Activated CD8-positive, alpha-beta T cell treated with anti-CD3 and anti-CD28 coated beads for 36 hours (primary cell): ENCODE measurements at regions not wholly inside any gene's neighbourhood (a gene's known extent, or its start where the extent isn't known, plus 50 kb on each side); places are given as distances from the start of the nearest gene placed in this dataset.

Source experiments
- ATAC-seq: fragments of 200-7000 bp; cut with Tn5 transposase; one replicate; pipeline ENCODE4 v1.10.0; 2021; ENCODE audit warnings: mild to moderate bottlenecking, moderate library complexity
- CTCF ChIA-PET: fragments of 350-600 bp; sonication (Branson Sonifier 250); formaldehyde crosslinking; loops from one replicate; lab custom pipeline; 2021; ENCODE audit warnings: antibody characterized with exemption; lab: Charles Lee
- POLR2A ChIA-PET: fragments of 350-600 bp; sonication (Branson Sonifier 250); formaldehyde crosslinking; loops from one replicate; lab custom pipeline; 2021; ENCODE audit warnings: antibody characterized with exemption; lab: Charles Lee
- DNase-seq: peaks from one replicate; pipeline ENCODE4 v3.0.0-alpha.2; 2020
- H3K27ac Mint-ChIP-seq: one replicate; pipeline ENCODE4 v1.8.0; 2021; ENCODE audit warnings: mild to moderate bottlenecking, mixed read lengths
- H3K27me3 Mint-ChIP-seq: one replicate; pipeline ENCODE4 v1.8.0; 2021; ENCODE audit warnings: mixed read lengths
- H3K36me3 Mint-ChIP-seq: one replicate; pipeline ENCODE4 v1.8.0; 2021; ENCODE audit warnings: low read depth, mixed read lengths
- H3K4me1 Mint-ChIP-seq: one replicate; pipeline ENCODE4 v1.8.0; 2021; ENCODE audit warnings: low read depth, mixed read lengths
- H3K4me3 Mint-ChIP-seq: one replicate; pipeline ENCODE4 v1.8.0; 2021; ENCODE audit warnings: mild to moderate bottlenecking, moderate library complexity, mixed read lengths
- H3K9me3 Mint-ChIP-seq: one replicate; pipeline ENCODE4 v1.8.0; 2021; ENCODE audit warnings: mixed read lengths
- CTCF ChIP-seq: fragments of 200-600 bp; IDR thresholded peaks from one replicate; pipeline ENCODE4 v1.8.0; 2022; ENCODE audit warnings: antibody characterized with exemption, mild to moderate bottlenecking
- intact Hi-C: fragments of 100-400 bp; cut with micrococcal nuclease; formaldehyde crosslinking; loops from one replicate; pipeline ENCODE4 v1.10.0; 2022

GRCh38 chr13:82747291-82747690, 1135.0 kb downstream of the SLITRK1 start:
- H3K9me3 Mint-ChIP-seq, result peaks cover 2% of the 10 kb centered on the region
- intact Hi-C loops, result no loop called here
- H3K27me3 Mint-ChIP-seq, result no peaks in the 10 kb centered on the region
- ChIA-PET CTCF (no interaction called here), POLR2A (no interaction called here)
- no peak for TF ChIP-seq CTCF
- H3K36me3 Mint-ChIP-seq, result no peaks in the 10 kb centered on the region
- no peak overlapping the region for H3K27ac Mint-ChIP-seq
- H3K4me1 Mint-ChIP-seq, result no peaks in the 10 kb centered on the region
- H3K4me3 Mint-ChIP-seq, result no peak overlapping the region
- DNase-seq (no peak), ATAC-seq (no peak)

DNA sequence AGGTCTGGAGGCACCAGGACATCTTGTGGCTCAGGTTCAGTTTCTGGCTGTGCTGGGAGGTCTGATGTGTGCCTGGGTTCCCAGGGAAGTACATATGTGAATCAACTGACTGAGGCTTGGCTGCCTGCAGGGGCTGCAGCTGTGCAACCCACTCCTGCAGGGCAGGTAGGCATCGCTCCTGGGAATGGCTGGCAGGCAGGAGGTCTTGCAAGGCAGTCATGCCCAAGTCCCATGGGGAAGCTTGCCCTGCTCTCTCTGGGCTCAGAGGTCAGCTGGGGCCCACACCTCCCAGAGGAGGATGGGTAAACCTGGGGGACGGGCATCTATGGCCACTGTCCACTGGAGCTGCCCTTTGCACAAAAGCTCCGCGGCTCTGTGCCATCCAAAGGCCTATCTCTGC, 1141.8 kb downstream of the SLITRK1 start:
- CTCF ChIA-PET, result no interaction called here
- Mint-ChIP-seq H3K27me3 (no peaks in the 10 kb centered on the region), H3K36me3 (no peaks in the 10 kb centered on the region), H3K4me1 (no peaks in the 10 kb centered on the region), H3K4me3 (no peak overlapping the region), H3K27ac (no peak overlapping the region), H3K9me3 (peaks cover 16% of the 10 kb centered on the region)
- intact Hi-C loops, result no loop called here
- DNase-seq (no peak), ATAC-seq (no peak)
- POLR2A ChIA-PET, result no interaction called here
- no peak for TF ChIP-seq CTCF

DNA sequence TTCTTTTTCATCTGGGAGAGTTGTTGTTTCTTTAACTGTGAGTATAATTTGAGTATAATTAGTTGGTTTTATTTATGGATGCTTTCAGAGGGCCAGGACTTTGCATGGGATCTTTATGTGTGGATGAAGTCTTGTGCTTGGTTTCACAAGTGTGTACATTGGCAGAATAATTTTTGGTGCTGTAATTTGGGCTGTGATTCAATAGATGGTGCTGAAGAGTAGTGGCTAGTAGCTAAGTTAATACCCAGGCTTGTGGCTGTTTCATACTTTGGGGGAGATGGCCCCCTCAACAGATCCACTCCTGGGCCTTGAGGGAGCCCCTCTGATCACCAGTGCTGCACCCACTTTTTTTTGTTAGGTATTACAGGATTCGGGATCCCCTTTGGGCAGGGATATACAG, 1142.4 kb downstream of the SLITRK1 start:
- H3K4me3 Mint-ChIP-seq, result no peak overlapping the region
- POLR2A ChIA-PET, result no interaction called here
- intact Hi-C loops, result no loop called here
- H3K36me3 Mint-ChIP-seq, result no peaks in the 10 kb centered on the region
- H3K27me3 Mint-ChIP-seq, result no peaks in the 10 kb centered on the region
- TF ChIP-seq CTCF, result no peak
- ATAC-seq (no peak), DNase-seq (no peak)
- H3K27ac Mint-ChIP-seq, result no peak overlapping the region
- CTCF ChIA-PET, result no interaction called here
- no peaks in the 10 kb centered on the region for H3K4me1 Mint-ChIP-seq
- H3K9me3 Mint-ChIP-seq, result peaks cover 19% of the 10 kb centered on the region

DNA sequence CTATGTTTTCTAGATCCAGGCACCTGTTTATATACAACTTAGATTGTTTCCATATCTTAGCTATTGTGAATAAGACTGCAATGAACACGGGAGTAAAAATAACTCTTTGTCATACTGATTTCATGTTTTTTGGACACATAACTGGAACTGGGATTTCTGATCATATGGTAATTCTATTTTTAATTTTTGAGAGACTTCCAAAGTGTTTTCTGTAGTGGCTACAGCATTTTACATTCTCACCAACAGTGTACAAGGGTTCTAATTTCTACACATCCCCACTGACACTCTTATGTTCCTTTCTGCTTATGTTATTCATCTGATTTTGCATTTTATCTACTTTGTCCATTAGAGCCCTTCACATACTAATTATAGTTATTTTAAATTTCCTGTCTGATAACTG, 1152.9 kb downstream of the SLITRK1 start:
- no peaks in the 10 kb centered on the region for H3K36me3 Mint-ChIP-seq
- H3K27me3 Mint-ChIP-seq, result no peaks in the 10 kb centered on the region
- peaks cover 7% of the 10 kb centered on the region for H3K9me3 Mint-ChIP-seq
- DNase-seq, result no peak
- ATAC-seq, result no peak
- no peak overlapping the region for H3K27ac Mint-ChIP-seq
- H3K4me1 Mint-ChIP-seq, result no peaks in the 10 kb centered on the region
- TF ChIP-seq CTCF, result no peak
- intact Hi-C loops, result no loop called here
- H3K4me3 Mint-ChIP-seq, result no peak overlapping the region
- ChIA-PET POLR2A (no interaction called here), CTCF (no interaction called here)

DNA sequence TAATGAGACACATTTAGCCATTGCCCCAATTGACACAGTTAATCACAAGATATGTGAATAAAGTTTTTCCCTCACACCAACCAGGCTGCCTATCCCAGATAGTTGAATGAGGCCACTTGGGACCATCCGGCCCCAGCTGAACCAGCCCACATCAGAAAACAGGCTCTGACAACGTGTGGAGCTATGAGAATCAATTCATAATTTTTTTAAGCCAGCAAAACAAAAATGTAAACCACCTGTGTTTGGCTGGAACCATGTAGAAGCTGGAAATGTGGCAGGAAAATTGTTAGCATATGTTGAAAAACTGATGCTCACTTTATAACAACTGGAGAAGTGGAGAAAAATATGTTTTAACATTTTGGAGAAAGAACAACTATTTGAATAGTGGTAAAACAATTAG, 1161.3 kb downstream of the SLITRK1 start:
- H3K27ac Mint-ChIP-seq, result no peak overlapping the region
- no peak for TF ChIP-seq CTCF
- intact Hi-C loops, result no loop called here
- ChIA-PET CTCF (no interaction called here), POLR2A (no interaction called here)
- no peaks in the 10 kb centered on the region for H3K27me3 Mint-ChIP-seq
- no peaks in the 10 kb centered on the region for H3K4me1 Mint-ChIP-seq
- no peak overlapping the region for H3K4me3 Mint-ChIP-seq
- H3K36me3 Mint-ChIP-seq, result no peaks in the 10 kb centered on the region
- ATAC-seq, result no peak
- no peak for DNase-seq
- H3K9me3 Mint-ChIP-seq, result no peaks in the 10 kb centered on the region
